Prostate gland (tissue), 2 donors: ENCODE measurements at regions not wholly inside any gene's neighbourhood (a gene's known extent, or its start where the extent isn't known, plus 50 kb on each side); places are given as distances from the start of the nearest gene placed in this dataset.

Source experiments
- POLR2A ChIP-seq: fragments of 450-650 bp; IDR thresholded peaks from one replicate; pipeline ENCODE4 v1.6.1; 2016; ENCODE audit warnings: antibody characterized with exemption, mild to moderate bottlenecking
- POLR2AphosphoS5 ChIP-seq: sonication (generic); formaldehyde crosslinking; IDR thresholded peaks from one replicate; pipeline ENCODE4 v1.6.1; 2017; ENCODE audit warnings: antibody characterized with exemption
- TF ChIP-seq, protein P1 (sequence below), 4 experiments: fragments of 200-600 bp in 2 of 4; fragments of 450-650 bp in 2 of 4; sonication (generic) in 2 of 4; IDR thresholded peaks; 1 replicate in 3 of 4; 2 replicates in 1 of 4; pipeline ENCODE4 v1.5.1; 2016 to 2019; ENCODE audit warnings: antibody characterized with exemption in 4 of 4, mild to moderate bottlenecking in 2 of 4, moderate library complexity in 2 of 4

- TF ChIP-seq, protein P1, sequence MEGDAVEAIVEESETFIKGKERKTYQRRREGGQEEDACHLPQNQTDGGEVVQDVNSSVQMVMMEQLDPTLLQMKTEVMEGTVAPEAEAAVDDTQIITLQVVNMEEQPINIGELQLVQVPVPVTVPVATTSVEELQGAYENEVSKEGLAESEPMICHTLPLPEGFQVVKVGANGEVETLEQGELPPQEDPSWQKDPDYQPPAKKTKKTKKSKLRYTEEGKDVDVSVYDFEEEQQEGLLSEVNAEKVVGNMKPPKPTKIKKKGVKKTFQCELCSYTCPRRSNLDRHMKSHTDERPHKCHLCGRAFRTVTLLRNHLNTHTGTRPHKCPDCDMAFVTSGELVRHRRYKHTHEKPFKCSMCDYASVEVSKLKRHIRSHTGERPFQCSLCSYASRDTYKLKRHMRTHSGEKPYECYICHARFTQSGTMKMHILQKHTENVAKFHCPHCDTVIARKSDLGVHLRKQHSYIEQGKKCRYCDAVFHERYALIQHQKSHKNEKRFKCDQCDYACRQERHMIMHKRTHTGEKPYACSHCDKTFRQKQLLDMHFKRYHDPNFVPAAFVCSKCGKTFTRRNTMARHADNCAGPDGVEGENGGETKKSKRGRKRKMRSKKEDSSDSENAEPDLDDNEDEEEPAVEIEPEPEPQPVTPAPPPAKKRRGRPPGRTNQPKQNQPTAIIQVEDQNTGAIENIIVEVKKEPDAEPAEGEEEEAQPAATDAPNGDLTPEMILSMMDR (IDR thresholded peaks at IDR 0.05): no peak
- TF ChIP-seq POLR2A (no peak), POLR2AphosphoS5 (peak; percentile 100)
Observed at GRCh38 chr10:3482200-3482993, 302.6 kb downstream of the KLF6 start.
